ENCODE measurements at regions not wholly inside any gene's neighbourhood (a gene's known extent, or its start where the extent isn't known, plus 50 kb on each side); places are given as distances from the start of the nearest gene placed in this dataset.

DNA sequence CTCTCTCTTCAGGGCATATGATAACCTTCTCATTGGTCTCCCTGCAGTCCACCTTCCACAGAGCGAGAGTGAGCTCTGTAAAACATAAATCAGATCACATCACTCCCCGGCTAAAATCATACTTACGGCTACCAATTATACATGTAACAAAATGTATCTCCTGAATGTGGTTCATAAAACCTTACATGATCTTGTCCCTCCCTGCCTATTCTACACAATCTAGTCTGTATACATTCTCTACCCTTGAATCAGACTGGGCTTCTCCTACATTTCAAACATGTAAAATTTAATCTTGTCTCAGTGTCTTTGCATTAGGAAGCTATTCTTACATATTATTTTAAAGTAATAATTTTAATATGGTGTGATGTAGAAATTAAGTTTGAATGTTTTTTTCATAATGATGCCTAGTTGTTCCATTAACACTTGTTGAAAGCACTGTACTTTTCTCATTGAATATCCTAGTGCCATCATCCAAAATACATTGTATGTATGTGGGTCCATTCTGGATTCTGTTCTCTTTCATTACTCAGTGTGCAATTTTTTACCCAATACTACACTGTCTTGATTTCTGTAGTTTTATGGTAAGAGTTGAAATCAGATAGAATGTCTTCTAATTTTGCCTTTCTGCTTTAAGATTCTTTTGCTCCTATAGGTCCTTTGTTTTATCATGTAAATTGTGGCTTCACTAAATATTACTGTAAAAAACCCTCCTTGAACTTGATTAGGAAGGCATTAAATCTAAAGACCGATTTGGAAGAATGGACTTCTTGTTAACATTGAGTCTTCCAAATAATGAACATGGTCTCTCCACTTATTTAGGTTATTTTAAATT lies 403.3 kb upstream of the EPHA7 start:
- TF ChIP-seq, protein P1, sequence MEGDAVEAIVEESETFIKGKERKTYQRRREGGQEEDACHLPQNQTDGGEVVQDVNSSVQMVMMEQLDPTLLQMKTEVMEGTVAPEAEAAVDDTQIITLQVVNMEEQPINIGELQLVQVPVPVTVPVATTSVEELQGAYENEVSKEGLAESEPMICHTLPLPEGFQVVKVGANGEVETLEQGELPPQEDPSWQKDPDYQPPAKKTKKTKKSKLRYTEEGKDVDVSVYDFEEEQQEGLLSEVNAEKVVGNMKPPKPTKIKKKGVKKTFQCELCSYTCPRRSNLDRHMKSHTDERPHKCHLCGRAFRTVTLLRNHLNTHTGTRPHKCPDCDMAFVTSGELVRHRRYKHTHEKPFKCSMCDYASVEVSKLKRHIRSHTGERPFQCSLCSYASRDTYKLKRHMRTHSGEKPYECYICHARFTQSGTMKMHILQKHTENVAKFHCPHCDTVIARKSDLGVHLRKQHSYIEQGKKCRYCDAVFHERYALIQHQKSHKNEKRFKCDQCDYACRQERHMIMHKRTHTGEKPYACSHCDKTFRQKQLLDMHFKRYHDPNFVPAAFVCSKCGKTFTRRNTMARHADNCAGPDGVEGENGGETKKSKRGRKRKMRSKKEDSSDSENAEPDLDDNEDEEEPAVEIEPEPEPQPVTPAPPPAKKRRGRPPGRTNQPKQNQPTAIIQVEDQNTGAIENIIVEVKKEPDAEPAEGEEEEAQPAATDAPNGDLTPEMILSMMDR (IDR thresholded peaks at IDR 0.05) = no peak
- TF ChIP-seq ZC3H11A (IDR thresholded peaks at IDR 0.05) (no peak), MYC (IDR thresholded peaks at IDR 0.05; ENCODE audit: borderline replicate concordance, low read length) (no peak), CEBPB (IDR thresholded peaks at IDR 0.05) (no peak), EP300 (IDR thresholded peaks at IDR 0.05) (no peak), RNF2 (IDR thresholded peaks at IDR 0.05; ENCODE audit: borderline replicate concordance, low read depth) (no peak), ESRRA (IDR thresholded peaks at IDR 0.05; ENCODE audit: borderline replicate concordance, low read length) (no peak)
- TF ChIP-seq, protein P2, sequence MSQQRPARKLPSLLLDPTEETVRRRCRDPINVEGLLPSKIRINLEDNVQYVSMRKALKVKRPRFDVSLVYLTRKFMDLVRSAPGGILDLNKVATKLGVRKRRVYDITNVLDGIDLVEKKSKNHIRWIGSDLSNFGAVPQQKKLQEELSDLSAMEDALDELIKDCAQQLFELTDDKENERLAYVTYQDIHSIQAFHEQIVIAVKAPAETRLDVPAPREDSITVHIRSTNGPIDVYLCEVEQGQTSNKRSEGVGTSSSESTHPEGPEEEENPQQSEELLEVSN (IDR thresholded peaks at IDR 0.05; ENCODE audit: borderline replicate concordance, low read depth) = no peak

All from A549 (cell line).